ENCODE measurements at regions not wholly inside any gene's neighbourhood (a gene's known extent, or its start where the extent isn't known, plus 50 kb on each side); places are given as distances from the start of the nearest gene placed in this dataset.

DNA sequence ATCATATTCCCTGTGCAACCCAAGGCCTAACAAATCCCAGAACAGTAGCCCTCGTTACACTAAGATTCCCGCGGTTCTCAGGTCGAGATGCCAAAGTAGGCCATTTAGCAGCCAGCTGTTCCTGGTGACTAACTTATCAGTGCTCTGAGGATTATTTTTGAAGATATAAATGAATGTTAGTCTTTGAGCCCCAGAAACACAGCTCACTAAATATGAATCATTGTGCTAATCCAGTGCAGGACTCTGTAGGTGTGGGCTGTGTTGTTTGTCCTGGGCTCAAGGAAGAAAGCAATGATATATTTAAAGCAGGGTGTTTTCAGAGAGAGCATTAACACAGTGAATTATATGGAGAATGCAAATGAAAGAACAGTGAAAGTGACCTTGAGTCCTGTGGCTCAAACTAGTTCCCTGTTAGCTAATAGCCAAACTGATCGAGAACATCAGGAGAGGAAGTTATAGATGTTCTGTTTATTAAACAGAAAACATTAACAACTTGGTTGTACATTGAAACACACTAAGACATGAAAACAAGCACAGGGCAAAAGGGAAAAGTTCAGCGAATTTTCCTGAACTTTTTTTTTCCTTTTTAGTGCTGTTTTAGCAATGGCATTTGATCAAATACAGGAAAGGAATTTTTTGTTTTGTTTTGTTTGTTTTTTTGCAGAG is 228.3 kb downstream of the RNF152 start:
- Mint-ChIP-seq H3K36me3 (ENCODE audit: unreplicated experiment) (no peaks in the 10 kb centered on the region), H3K27me3 (ENCODE audit: unreplicated experiment) (no peaks in the 10 kb centered on the region), H3K27ac (ENCODE audit: unreplicated experiment) (no peak overlapping the region), H3K4me1 (ENCODE audit: unreplicated experiment) (no peaks in the 10 kb centered on the region), H3K4me3 (ENCODE audit: unreplicated experiment) (no peak overlapping the region), H3K9me3 (ENCODE audit: unreplicated experiment) (no peaks in the 10 kb centered on the region)
- no peak for TF ChIP-seq CTCF (IDR thresholded peaks at IDR 0.05)
- DNase-seq (ENCODE audit: extremely low spot score, unreplicated experiment), result no peak

DNA sequence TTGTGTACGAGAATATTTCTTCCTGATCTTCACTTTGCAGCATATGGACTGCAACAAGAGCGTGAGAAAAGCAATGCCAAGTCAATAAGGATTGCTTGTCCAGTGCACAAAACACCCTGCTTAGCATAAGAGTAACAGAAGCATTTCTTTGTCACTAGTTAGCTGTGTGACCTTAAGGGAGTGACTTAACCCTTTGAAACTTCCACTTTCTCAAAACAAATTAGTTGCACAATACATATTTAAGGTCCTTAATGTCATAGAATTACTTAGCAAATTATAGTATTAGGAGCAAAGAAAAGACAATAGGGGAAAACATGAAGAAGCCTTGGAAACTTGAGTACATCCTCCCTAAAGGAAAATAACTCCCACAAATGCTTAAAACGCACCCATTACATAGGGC is 230.1 kb downstream of the RNF152 start:
- Mint-ChIP-seq H3K9me3 (ENCODE audit: unreplicated experiment) (no peaks in the 10 kb centered on the region), H3K4me1 (ENCODE audit: unreplicated experiment) (no peaks in the 10 kb centered on the region), H3K4me3 (ENCODE audit: unreplicated experiment) (no peak overlapping the region), H3K27me3 (ENCODE audit: unreplicated experiment) (no peaks in the 10 kb centered on the region), H3K36me3 (ENCODE audit: unreplicated experiment) (no peaks in the 10 kb centered on the region), H3K27ac (ENCODE audit: unreplicated experiment) (no peak overlapping the region)
- TF ChIP-seq CTCF (IDR thresholded peaks at IDR 0.05), result no peak
- DNase-seq (ENCODE audit: extremely low spot score, unreplicated experiment), result no peak

- H3K4me1 Mint-ChIP-seq (ENCODE audit: unreplicated experiment), result no peaks in the 10 kb centered on the region
- no peaks in the 10 kb centered on the region for H3K27me3 Mint-ChIP-seq (ENCODE audit: unreplicated experiment)
- no peak overlapping the region for H3K27ac Mint-ChIP-seq (ENCODE audit: unreplicated experiment)
- no peak overlapping the region for H3K4me3 Mint-ChIP-seq (ENCODE audit: unreplicated experiment)
- DNase-seq (ENCODE audit: extremely low spot score, unreplicated experiment), result no peak
- no peak for TF ChIP-seq CTCF (IDR thresholded peaks at IDR 0.05)
- H3K9me3 Mint-ChIP-seq (ENCODE audit: unreplicated experiment), result no peaks in the 10 kb centered on the region
- H3K36me3 Mint-ChIP-seq (ENCODE audit: unreplicated experiment), result no peaks in the 10 kb centered on the region
Observed at GRCh38 chr18:61658431-61658830, 234.4 kb downstream of the RNF152 start.

GRCh38 chr18:61657066-61657732 is 235.6 kb downstream of the RNF152 start:
- DNase-seq (ENCODE audit: extremely low spot score, unreplicated experiment), result no peak
- H3K27me3 Mint-ChIP-seq (ENCODE audit: unreplicated experiment), result no peaks in the 10 kb centered on the region
- peaks cover 7% of the 10 kb centered on the region for H3K4me1 Mint-ChIP-seq (ENCODE audit: unreplicated experiment)
- H3K36me3 Mint-ChIP-seq (ENCODE audit: unreplicated experiment), result no peaks in the 10 kb centered on the region
- H3K27ac Mint-ChIP-seq (ENCODE audit: unreplicated experiment), result no peak overlapping the region
- no peaks in the 10 kb centered on the region for H3K9me3 Mint-ChIP-seq (ENCODE audit: unreplicated experiment)
- no peak for TF ChIP-seq CTCF (IDR thresholded peaks at IDR 0.05)
- H3K4me3 Mint-ChIP-seq (ENCODE audit: unreplicated experiment), result no peak overlapping the region

GRCh38 chr18:61655630-61656029 is 237.2 kb downstream of the RNF152 start:
- Mint-ChIP-seq H3K9me3 (ENCODE audit: unreplicated experiment) (no peaks in the 10 kb centered on the region), H3K27me3 (ENCODE audit: unreplicated experiment) (no peaks in the 10 kb centered on the region), H3K4me3 (ENCODE audit: unreplicated experiment) (no peak overlapping the region), H3K4me1 (ENCODE audit: unreplicated experiment) (peaks cover 16% of the 10 kb centered on the region), H3K36me3 (ENCODE audit: unreplicated experiment) (no peaks in the 10 kb centered on the region), H3K27ac (ENCODE audit: unreplicated experiment) (no peak overlapping the region)
- DNase-seq (ENCODE audit: extremely low spot score, unreplicated experiment), result no peak
- no peak for TF ChIP-seq CTCF (IDR thresholded peaks at IDR 0.05)

Measured in osteocyte (in vitro differentiated cells).